HepG2 (cell line): ENCODE measurements at regions not wholly inside any gene's neighbourhood (a gene's known extent, or its start where the extent isn't known, plus 50 kb on each side); places are given as distances from the start of the nearest gene placed in this dataset.
"Not testable (repeated sequence)": the region's sequence is repeated elsewhere in the genome, so short reads cannot be mapped to it uniquely, and the experiment has no call there.

Experiments used
- ATF7-NPFF ChIP-seq: sonication (generic); formaldehyde crosslinking; IDR thresholded peaks from 2 replicates; pipeline ENCODE4 v1.8.1; 2023; ENCODE audit warnings: mild to moderate bottlenecking, low read depth, missing genetic modification reagents, moderate library complexity
- BORCS8-MEF2B ChIP-seq: sonication (generic); formaldehyde crosslinking; IDR thresholded peaks from 2 replicates; pipeline ENCODE4 v1.8.0; 2022; ENCODE audit warnings: mild to moderate bottlenecking, missing genetic modification reagents
- GABPB1 ChIP-seq: IDR thresholded peaks from 2 replicates; pipeline ENCODE4 v1.6.1; 2016; ENCODE audit warnings: mild to moderate bottlenecking, missing genetic modification reagents, moderate library complexity, missing compliant biosample characterization
- HES4 ChIP-seq: sonication (generic); formaldehyde crosslinking; IDR thresholded peaks from 2 replicates; pipeline ENCODE4 v1.9.0; 2021; ENCODE audit warnings: mild to moderate bottlenecking, missing genetic modification reagents, borderline replicate concordance
- IKZF4 ChIP-seq: sonication (generic); formaldehyde crosslinking; IDR thresholded peaks from 2 replicates; pipeline ENCODE4 v1.5.1; 2020; ENCODE audit warnings: borderline replicate concordance, mild to moderate bottlenecking, low read depth, missing genetic modification reagents; ENCODE audit errors: not compliant biosample characterization
- MTF2 ChIP-seq: sonication (generic); formaldehyde crosslinking; IDR thresholded peaks from 2 replicates; pipeline ENCODE4 v1.5.0; 2020; ENCODE audit warnings: missing genetic modification reagents, borderline replicate concordance
- MYPOP ChIP-seq: sonication (generic); formaldehyde crosslinking; IDR thresholded peaks from 2 replicates; pipeline ENCODE4 v1.8.1; 2023; ENCODE audit warnings: mild to moderate bottlenecking, moderate library complexity, missing genetic modification reagents
- PRMT3 ChIP-seq: sonication (generic); formaldehyde crosslinking; IDR thresholded peaks from 2 replicates; pipeline ENCODE4 v1.8.1; 2022; ENCODE audit warnings: low read depth, mild to moderate bottlenecking, moderate library complexity, missing genetic modification reagents, borderline replicate concordance
- REPIN1 ChIP-seq: sonication (generic); formaldehyde crosslinking; IDR thresholded peaks from 2 replicates; pipeline ENCODE4 v1.8.0; 2022; ENCODE audit warnings: missing genetic modification reagents, low read depth, mild to moderate bottlenecking, borderline replicate concordance
- STAG1 ChIP-seq: sonication (generic); formaldehyde crosslinking; IDR thresholded peaks from 2 replicates; pipeline ENCODE4 v1.4.0; 2020; ENCODE audit warnings: missing genetic modification reagents
- ZBTB40 ChIP-seq, 2 experiments: fragments of 450-650 bp in 1 of 2; sonication (generic) in 1 of 2; formaldehyde crosslinking in 1 of 2; IDR thresholded peaks; 2 replicates each; pipeline versions ENCODE4 v1.6.1 to v1.8.0; 2016 to 2022; ENCODE audit warnings: antibody characterized with exemption in 1 of 2, mild to moderate bottlenecking in 1 of 2, missing genetic modification reagents in 1 of 2
- ZFY ChIP-seq: sonication (generic); formaldehyde crosslinking; IDR thresholded peaks from 2 replicates; pipeline ENCODE4 v1.4.0; 2020; ENCODE audit warnings: missing genetic modification reagents
- ZNF121 ChIP-seq: sonication (generic); formaldehyde crosslinking; IDR thresholded peaks from 2 replicates; pipeline ENCODE4 v1.5.0; 2020; ENCODE audit warnings: mild to moderate bottlenecking, missing genetic modification reagents
- ZNF574 ChIP-seq: sonication (generic); formaldehyde crosslinking; IDR thresholded peaks from 2 replicates; pipeline ENCODE4 v1.4.0; 2020; ENCODE audit warnings: missing genetic modification reagents
- ZNF607 ChIP-seq: sonication (generic); formaldehyde crosslinking; IDR thresholded peaks from 2 replicates; pipeline ENCODE4 v1.5.1; 2020; ENCODE audit warnings: missing genetic modification reagents, mild to moderate bottlenecking, borderline replicate concordance
- ZNF891 ChIP-seq: sonication (generic); formaldehyde crosslinking; IDR thresholded peaks from 2 replicates; pipeline ENCODE4 v1.5.0; 2020; ENCODE audit warnings: mild to moderate bottlenecking, missing genetic modification reagents

GRCh38 chr4:9000505-9001001 is 128.9 kb upstream of the HMX1 start (continued):
- not testable (repeated sequence) for TF ChIP-seq ZBTB40 (IDR thresholded peaks at IDR 0.05)
- TF ChIP-seq ZBTB40 (CRISPR knock-in tag; IDR thresholded peaks at IDR 0.05) (0 out of 2 replicates have a peak, but pooled peaks have one; percentile 19), REPIN1 (CRISPR knock-in tag) (0 out of 2 replicates have a peak, but pooled peaks have one; percentile 23), MTF2 (CRISPR knock-in tag) (peak; percentile 80; the same call in 1 of the 2 replicates), ATF7-NPFF (CRISPR knock-in tag) (peak; percentile 47; the same call in 1 of the 2 replicates), HES4 (0 out of 2 replicates have a peak, but pooled peaks have one; percentile 65), STAG1 (CRISPR knock-in tag) (peak; percentile 67), ZNF891 (CRISPR knock-in tag) (peak; percentile 77), PRMT3 (0 out of 2 replicates have a peak, but pooled peaks have one; percentile 35), ZNF121 (CRISPR knock-in tag) (peak; percentile 100), BORCS8-MEF2B (CRISPR knock-in tag) (peak; percentile 36; the same call in 1 of the 2 replicates), MYPOP (CRISPR knock-in tag) (0 out of 2 replicates have a peak, but pooled peaks have one; percentile 23), GABPB1 (CRISPR knock-in tag) (peak; percentile 33; the same call in 1 of the 2 replicates), ZNF607 (CRISPR knock-in tag) (0 out of 2 replicates have a peak, but pooled peaks have one; percentile 36), IKZF4 (peak; percentile 63), ZFY (CRISPR knock-in tag) (peak; percentile 60), ZNF574 (CRISPR knock-in tag) (peak; percentile 46; the same call in 1 of the 2 replicates)
